ENCODE measurements at regions not wholly inside any gene's neighbourhood (a gene's known extent, or its start where the extent isn't known, plus 50 kb on each side); places are given as distances from the start of the nearest gene placed in this dataset.

DNA sequence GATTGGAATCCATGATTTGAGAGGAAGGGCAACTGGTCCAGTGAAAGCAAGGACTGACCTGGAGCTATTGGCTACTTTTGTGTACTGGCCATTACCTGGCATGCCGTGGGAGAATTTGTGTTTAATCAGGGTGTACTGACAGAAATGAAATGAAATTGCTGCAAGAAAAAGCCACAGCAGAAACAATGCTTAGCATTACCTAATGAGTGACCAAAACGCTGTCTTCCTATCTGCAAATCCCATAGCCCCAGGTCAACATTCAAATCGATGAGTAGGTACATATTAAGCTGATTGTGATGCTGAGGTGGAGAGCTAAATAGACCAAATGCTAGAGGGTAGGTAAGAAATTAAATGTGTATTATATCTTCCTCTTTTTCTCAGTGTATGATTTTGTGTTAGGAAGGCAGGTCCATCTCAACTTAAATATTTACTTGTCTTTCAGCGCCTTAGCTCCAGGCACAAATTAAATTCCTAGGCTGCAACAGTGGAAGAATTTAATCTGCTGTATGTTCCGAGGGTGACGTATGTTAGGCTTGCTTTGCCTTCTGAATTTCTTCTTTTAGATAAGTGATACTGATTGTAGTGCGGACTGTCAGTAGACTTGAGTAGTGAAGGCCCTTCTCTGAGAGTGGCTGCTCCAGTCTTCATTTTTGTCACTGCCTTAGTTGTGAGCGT, 331.1 kb downstream of the SV2B start:
- TF ChIP-seq, protein P1, sequence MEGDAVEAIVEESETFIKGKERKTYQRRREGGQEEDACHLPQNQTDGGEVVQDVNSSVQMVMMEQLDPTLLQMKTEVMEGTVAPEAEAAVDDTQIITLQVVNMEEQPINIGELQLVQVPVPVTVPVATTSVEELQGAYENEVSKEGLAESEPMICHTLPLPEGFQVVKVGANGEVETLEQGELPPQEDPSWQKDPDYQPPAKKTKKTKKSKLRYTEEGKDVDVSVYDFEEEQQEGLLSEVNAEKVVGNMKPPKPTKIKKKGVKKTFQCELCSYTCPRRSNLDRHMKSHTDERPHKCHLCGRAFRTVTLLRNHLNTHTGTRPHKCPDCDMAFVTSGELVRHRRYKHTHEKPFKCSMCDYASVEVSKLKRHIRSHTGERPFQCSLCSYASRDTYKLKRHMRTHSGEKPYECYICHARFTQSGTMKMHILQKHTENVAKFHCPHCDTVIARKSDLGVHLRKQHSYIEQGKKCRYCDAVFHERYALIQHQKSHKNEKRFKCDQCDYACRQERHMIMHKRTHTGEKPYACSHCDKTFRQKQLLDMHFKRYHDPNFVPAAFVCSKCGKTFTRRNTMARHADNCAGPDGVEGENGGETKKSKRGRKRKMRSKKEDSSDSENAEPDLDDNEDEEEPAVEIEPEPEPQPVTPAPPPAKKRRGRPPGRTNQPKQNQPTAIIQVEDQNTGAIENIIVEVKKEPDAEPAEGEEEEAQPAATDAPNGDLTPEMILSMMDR (IDR thresholded peaks at IDR 0.05; ENCODE audit: low read length): no peak
- no peak for TF ChIP-seq EZH2 (IDR thresholded peaks at IDR 0.05; ENCODE audit: borderline replicate concordance, low read length)
